Upper lobe of left lung (tissue), 4 donors: ENCODE measurements at regions not wholly inside any gene's neighbourhood (a gene's known extent, or its start where the extent isn't known, plus 50 kb on each side); places are given as distances from the start of the nearest gene placed in this dataset.

Experiments used
- EP300 ChIP-seq, 4 donors: sonication (generic); formaldehyde crosslinking; IDR thresholded peaks; one replicate each; pipeline ENCODE4 v1.5.1; 2017; ENCODE audit warnings: antibody characterized with exemption in 4 of 4, control low read depth in 2 of 4
- POLR2A ChIP-seq, 4 donors: fragments of 450-650 bp; IDR thresholded peaks; one replicate each; pipeline ENCODE4 v1.5.1; 2016 to 2017; ENCODE audit warnings: antibody characterized with exemption in 4 of 4, mild to moderate bottlenecking in 2 of 4
- POLR2AphosphoS5 ChIP-seq, 2 donors: sonication (generic); formaldehyde crosslinking; IDR thresholded peaks; one replicate each; pipeline ENCODE4 v1.5.1; 2017; ENCODE audit warnings: antibody characterized with exemption in 2 of 2
- TF ChIP-seq, protein P1 (sequence below), 6 experiments: fragments of 450-650 bp in 4 of 6; fragments of 200-600 bp in 2 of 6; sonication (generic) in 2 of 6; IDR thresholded peaks; one replicate each; pipeline ENCODE4 v1.5.1; 2016 to 2019; ENCODE audit warnings: antibody characterized with exemption in 6 of 6

DNA sequence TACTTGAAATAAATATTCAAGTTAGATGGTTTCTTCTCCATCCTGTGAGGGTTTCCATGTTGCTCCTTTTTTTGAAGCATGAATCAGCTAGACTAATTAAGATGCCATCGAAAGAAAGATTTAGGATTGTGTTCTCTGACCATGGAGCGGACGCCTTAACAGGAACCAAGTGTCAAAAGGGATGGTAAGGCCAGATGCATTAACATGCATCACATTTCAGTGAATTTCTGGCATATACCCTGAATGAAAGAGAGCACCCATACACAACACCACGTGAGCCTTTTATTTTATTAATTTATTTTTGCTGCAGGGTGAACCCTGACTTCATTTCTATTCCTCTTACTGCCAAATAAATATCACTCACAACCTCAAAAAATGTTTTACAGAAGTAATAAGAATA lies 1045.3 kb upstream of the ARRDC3 start:
- TF ChIP-seq EP300 (IDR thresholded peaks at IDR 0.05), result no peak
- TF ChIP-seq, protein P1, sequence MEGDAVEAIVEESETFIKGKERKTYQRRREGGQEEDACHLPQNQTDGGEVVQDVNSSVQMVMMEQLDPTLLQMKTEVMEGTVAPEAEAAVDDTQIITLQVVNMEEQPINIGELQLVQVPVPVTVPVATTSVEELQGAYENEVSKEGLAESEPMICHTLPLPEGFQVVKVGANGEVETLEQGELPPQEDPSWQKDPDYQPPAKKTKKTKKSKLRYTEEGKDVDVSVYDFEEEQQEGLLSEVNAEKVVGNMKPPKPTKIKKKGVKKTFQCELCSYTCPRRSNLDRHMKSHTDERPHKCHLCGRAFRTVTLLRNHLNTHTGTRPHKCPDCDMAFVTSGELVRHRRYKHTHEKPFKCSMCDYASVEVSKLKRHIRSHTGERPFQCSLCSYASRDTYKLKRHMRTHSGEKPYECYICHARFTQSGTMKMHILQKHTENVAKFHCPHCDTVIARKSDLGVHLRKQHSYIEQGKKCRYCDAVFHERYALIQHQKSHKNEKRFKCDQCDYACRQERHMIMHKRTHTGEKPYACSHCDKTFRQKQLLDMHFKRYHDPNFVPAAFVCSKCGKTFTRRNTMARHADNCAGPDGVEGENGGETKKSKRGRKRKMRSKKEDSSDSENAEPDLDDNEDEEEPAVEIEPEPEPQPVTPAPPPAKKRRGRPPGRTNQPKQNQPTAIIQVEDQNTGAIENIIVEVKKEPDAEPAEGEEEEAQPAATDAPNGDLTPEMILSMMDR (IDR thresholded peaks at IDR 0.05), result no peak
- TF ChIP-seq POLR2A (IDR thresholded peaks at IDR 0.05), result no peak
- no peak for TF ChIP-seq POLR2AphosphoS5 (IDR thresholded peaks at IDR 0.05)
